Keratinocyte (primary cell): ENCODE measurements at regions not wholly inside any gene's neighbourhood (a gene's known extent, or its start where the extent isn't known, plus 50 kb on each side); places are given as distances from the start of the nearest gene placed in this dataset.

Source experiments
- EZH2 ChIP-seq: IDR thresholded peaks from one replicate; pipeline ENCODE4 v1.6.1; 2012; ENCODE audit warnings: inconsistent platforms, mild to moderate bottlenecking, low read length, moderate library complexity
- TF ChIP-seq, protein P1 (sequence below), 3 experiments: IDR thresholded peaks in 1 of 3; conservative IDR thresholded peaks in 1 of 3; optimal IDR thresholded peaks in 1 of 3; 2 replicates in 2 of 3; 3 replicates in 1 of 3; pipeline versions ENCODE3 to v1.5.1; 2011; ENCODE audit warnings: low read length in 3 of 3, mild to moderate bottlenecking in 3 of 3, moderate library complexity in 2 of 3, control low read depth in 1 of 3, inconsistent platforms in 1 of 3; ENCODE audit not compliant: insufficient read depth in 2 of 3; ENCODE audit errors: extremely low read depth in 1 of 3

DNA sequence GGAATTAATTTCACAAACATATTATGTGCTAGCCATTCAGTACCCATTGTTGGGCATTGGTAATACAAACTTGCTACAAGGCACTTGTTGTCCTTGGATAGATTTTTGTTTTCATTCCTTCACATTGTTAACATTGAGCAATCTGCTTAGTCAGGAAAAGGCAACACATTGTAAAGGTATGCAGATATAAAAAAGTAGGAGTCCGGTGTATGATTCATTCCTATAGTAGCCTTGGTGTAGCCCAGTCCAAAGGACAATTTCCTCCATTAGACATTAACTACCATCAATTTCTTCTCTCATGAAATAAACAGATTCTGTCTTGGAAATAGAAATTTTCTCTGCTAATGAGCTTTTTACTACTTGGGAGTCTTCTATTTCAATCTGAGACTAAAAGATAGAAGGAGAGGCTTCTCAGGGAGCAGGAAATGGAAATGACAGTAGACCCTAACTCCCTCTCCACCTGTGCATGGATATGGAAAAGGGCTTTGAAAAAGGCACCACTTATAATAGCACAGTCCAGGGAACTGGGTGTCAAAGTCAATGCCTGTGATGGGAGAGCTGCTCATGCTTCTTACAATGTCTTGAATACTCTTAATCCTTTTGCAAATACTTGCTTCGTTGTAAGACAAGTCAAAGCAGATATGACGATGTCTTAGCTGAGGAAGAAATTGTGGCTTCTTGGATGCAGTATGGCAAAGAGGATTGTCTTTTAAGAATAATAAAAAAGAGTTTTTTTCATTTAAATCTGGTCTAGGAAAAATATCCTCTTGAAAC lies 369.4 kb upstream of the CITED2 start:
- TF ChIP-seq, protein P1, sequence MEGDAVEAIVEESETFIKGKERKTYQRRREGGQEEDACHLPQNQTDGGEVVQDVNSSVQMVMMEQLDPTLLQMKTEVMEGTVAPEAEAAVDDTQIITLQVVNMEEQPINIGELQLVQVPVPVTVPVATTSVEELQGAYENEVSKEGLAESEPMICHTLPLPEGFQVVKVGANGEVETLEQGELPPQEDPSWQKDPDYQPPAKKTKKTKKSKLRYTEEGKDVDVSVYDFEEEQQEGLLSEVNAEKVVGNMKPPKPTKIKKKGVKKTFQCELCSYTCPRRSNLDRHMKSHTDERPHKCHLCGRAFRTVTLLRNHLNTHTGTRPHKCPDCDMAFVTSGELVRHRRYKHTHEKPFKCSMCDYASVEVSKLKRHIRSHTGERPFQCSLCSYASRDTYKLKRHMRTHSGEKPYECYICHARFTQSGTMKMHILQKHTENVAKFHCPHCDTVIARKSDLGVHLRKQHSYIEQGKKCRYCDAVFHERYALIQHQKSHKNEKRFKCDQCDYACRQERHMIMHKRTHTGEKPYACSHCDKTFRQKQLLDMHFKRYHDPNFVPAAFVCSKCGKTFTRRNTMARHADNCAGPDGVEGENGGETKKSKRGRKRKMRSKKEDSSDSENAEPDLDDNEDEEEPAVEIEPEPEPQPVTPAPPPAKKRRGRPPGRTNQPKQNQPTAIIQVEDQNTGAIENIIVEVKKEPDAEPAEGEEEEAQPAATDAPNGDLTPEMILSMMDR (optimal IDR thresholded peaks at IDR 0.05 in 1 of 3, IDR thresholded peaks at IDR 0.05 in 1 of 3, conservative IDR thresholded peaks at IDR 0.05 in 1 of 3; ENCODE audit: extremely low read depth in 1 of 3, insufficient read depth in 2 of 3, low read length in 3 of 3), result no peak
- TF ChIP-seq EZH2, result no peak
